IPS DF 4.7 (cell line): ENCODE measurements at regions not wholly inside any gene's neighbourhood (a gene's known extent, or its start where the extent isn't known, plus 50 kb on each side); places are given as distances from the start of the nearest gene placed in this dataset.
"Not testable (repeated sequence)": the region's sequence is repeated elsewhere in the genome, so short reads cannot be mapped to it uniquely, and the experiment has no call there.

Source experiments
- DNase-seq: peaks from one replicate; pipeline ENCODE4 v3.0.0-alpha.2; 2013; ENCODE audit warnings: low spot score; ENCODE audit errors: extremely low read depth

- DNase-seq: no peak
Observed at GRCh38 chr3:175980486-175981090, 1121.5 kb downstream of the NAALADL2 start.

- no peak for DNase-seq
Observed at GRCh38 chr3:175977968-175978752, 1119.0 kb downstream of the NAALADL2 start.

- no peak for DNase-seq
Observed at GRCh38 chr3:175969456-175969855, 1110.3 kb downstream of the NAALADL2 start.

- DNase-seq: no peak
Observed at GRCh38 chr3:175965036-175965435, 1105.9 kb downstream of the NAALADL2 start.

GRCh38 chr3:175957427-175957826, 1098.3 kb downstream of the NAALADL2 start:
- DNase-seq: no peak

- DNase-seq: peak; percentile 11
Observed at GRCh38 chr3:175956964-175957363, 1097.8 kb downstream of the NAALADL2 start.

- DNase-seq: no peak
Observed at GRCh38 chr3:175951047-175951694, 1092.0 kb downstream of the NAALADL2 start.

GRCh38 chr3:175948041-175948440, 1088.9 kb downstream of the NAALADL2 start:
- DNase-seq: no peak

GRCh38 chr3:175941352-175941751, 1082.2 kb downstream of the NAALADL2 start:
- DNase-seq: peak; percentile 56

- DNase-seq: peak; percentile 80
Observed at GRCh38 chr3:175940881-175941280, 1081.7 kb downstream of the NAALADL2 start.

- no peak for DNase-seq
Observed at GRCh38 chr3:175940243-175940642, 1081.1 kb downstream of the NAALADL2 start.

GRCh38 chr3:175937367-175937766, 1078.2 kb downstream of the NAALADL2 start:
- DNase-seq: not testable (repeated sequence)

- no peak for DNase-seq
Observed at GRCh38 chr3:175932586-175932985, 1073.5 kb downstream of the NAALADL2 start.

- DNase-seq: no peak
Observed at GRCh38 chr3:175919133-175919532, 1060.0 kb downstream of the NAALADL2 start.

- no peak for DNase-seq
Observed at GRCh38 chr3:175916191-175916934, 1057.2 kb downstream of the NAALADL2 start.

GRCh38 chr3:175914785-175915184, 1055.7 kb downstream of the NAALADL2 start:
- no peak for DNase-seq

GRCh38 chr3:175913286-175913685, 1054.2 kb downstream of the NAALADL2 start:
- no peak for DNase-seq

GRCh38 chr3:175911937-175912336, 1052.8 kb downstream of the NAALADL2 start:
- DNase-seq: no peak

GRCh38 chr3:175902226-175902625, 1043.1 kb downstream of the NAALADL2 start:
- DNase-seq: no peak

- no peak for DNase-seq
Observed at GRCh38 chr3:175898194-175898593, 1039.1 kb downstream of the NAALADL2 start.

- no peak for DNase-seq
Observed at GRCh38 chr3:175896655-175897054, 1037.5 kb downstream of the NAALADL2 start.

GRCh38 chr3:175895731-175896130, 1036.6 kb downstream of the NAALADL2 start:
- DNase-seq: no peak
